Astrocyte of the spinal cord (primary cell): ENCODE measurements at regions not wholly inside any gene's neighbourhood (a gene's known extent, or its start where the extent isn't known, plus 50 kb on each side); places are given as distances from the start of the nearest gene placed in this dataset.

Source experiments
- DNase-seq: peaks from one replicate; pipeline ENCODE4 v3.0.0; 2011; ENCODE audit warnings: low read depth, low spot score
- H3K4me3 ChIP-seq: 2 replicates; pipeline ENCODE4 v1.5.1; 2011; ENCODE audit warnings: low read depth, mild to moderate bottlenecking, low read length, moderate library complexity
- CTCF ChIP-seq: IDR thresholded peaks from 2 replicates; pipeline ENCODE4 v1.5.1; 2012; ENCODE audit warnings: low read depth, mild to moderate bottlenecking, low read length, inconsistent platforms
- in situ Hi-C: cut with HindIII; loops from 2 replicates; pipeline ENCODE4 v1.10.0; 2017; ENCODE audit warnings: low sequenced_read_pairs

DNA sequence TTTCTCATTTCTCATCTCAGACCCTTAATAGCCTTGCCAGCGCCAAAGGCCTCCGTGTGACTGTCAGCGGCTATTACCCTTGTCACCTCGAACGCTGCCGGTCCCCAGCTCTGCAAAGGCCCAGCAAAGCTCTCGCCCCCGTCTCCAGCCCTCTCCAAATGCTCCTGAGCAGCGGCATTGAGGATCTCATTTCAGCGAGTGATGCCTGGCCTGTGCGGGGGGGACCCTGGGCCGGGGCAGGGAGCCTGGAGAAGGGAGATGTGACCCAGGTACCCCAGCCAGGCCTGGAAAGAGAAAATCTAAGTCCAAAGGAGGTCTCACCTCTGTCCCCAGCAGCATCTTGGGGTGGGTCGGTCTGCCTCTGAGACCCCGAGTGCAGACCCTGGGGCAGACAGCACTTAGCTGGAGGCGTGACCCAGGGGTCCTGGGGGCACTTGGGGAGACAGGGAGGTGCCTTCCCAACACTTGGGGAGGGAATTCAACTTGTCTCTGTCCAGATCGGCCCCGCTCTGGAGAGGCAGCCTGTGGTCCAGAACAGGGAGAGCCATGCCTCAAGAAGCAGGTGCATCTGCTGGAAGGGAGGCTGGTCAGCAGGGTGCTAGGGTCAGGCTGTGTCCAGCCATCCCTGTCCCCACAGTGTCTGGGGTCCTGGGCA, 521.3 kb downstream of the TBC1D22A start:
- TF ChIP-seq CTCF: no peak
- no peak for DNase-seq
- in situ Hi-C loops: no loop called here
- no peak overlapping the region for H3K4me3 ChIP-seq

DNA sequence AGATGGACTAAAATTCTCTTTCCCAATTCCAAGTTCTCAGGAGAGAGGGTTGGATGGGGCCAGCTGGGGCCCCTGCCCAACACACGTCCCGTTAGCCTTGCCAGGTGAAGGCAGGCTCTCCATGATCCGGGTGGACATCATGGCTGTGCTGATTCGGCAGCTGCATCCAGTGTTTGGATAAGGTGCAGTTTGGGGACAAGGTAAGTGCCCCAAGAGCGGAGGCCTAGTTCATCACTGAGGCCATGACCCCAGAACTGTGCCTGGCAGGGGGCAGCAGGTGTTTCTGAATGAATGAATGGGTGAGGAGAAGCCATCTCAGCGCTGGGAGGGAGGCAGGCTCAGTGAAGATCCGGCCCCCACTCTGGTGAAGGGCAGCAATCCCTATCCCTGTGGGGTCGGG, 520.4 kb downstream of the TBC1D22A start:
- no peak for DNase-seq
- no peak for TF ChIP-seq CTCF

GRCh38 chr22:47282366-47282765, 519.9 kb downstream of the TBC1D22A start:
- DNase-seq: no peak
- no peak for TF ChIP-seq CTCF
- H3K4me3 ChIP-seq: no peak overlapping the region
- in situ Hi-C loops: no loop called here

More for the DNA sequence above, 520.4 kb downstream of the TBC1D22A start:
- in situ Hi-C loops: no loop called here
- no peak overlapping the region for H3K4me3 ChIP-seq

GRCh38 chr22:47281126-47282106, 519.0 kb downstream of the TBC1D22A start:
- no peak for TF ChIP-seq CTCF
- no peak overlapping the region for H3K4me3 ChIP-seq
- DNase-seq: peak; percentile 43
- in situ Hi-C loops: no loop called here

- H3K4me3 ChIP-seq: no peak overlapping the region
- no peak for TF ChIP-seq CTCF
- no peak for DNase-seq
- in situ Hi-C loops: no loop called here
Observed at GRCh38 chr22:47280301-47280700, 517.9 kb downstream of the TBC1D22A start.

DNA sequence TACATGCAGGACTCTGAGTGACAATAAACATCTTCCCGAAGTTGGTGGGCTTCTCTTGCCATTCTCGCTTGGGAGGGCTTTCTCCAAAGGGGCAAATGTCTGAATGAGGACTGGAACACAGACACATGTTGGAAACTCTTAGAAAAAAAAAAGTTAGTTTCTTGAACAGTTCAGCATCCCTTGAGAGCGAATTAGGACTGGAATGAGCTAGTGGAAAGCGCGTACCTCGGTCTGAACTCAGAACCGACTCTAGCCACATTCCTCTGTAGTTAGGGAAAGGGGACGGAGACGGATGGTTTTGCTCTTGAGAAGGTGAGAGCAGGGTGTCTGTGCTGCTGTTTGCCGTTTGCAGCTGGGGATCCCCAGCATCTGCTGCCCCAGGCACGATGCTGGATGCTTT, 517.3 kb downstream of the TBC1D22A start:
- DNase-seq: no peak
- in situ Hi-C loops: no loop called here
- H3K4me3 ChIP-seq: no peak overlapping the region
- no peak for TF ChIP-seq CTCF
